Stomach (tissue), 4 donors: ENCODE measurements at regions not wholly inside any gene's neighbourhood (a gene's known extent, or its start where the extent isn't known, plus 50 kb on each side); places are given as distances from the start of the nearest gene placed in this dataset.

Source experiments
- CTCF ChIP-seq, 7 experiments: fragments of 450-650 bp in 4 of 7; fragments of 200-600 bp in 3 of 7; sonication (generic) in 3 of 7; IDR thresholded peaks; one replicate each; pipeline ENCODE4 v1.5.1; 2016 to 2019; ENCODE audit warnings: antibody characterized with exemption in 7 of 7, control low read depth in 2 of 7, mild to moderate bottlenecking in 1 of 7
- EP300 ChIP-seq: sonication (generic); formaldehyde crosslinking; IDR thresholded peaks from one replicate; pipeline ENCODE4 v1.6.1; 2017; ENCODE audit warnings: antibody characterized with exemption
- POLR2A ChIP-seq, 4 donors: fragments of 450-650 bp; IDR thresholded peaks; one replicate each; pipeline ENCODE4 v1.6.1; 2016; ENCODE audit warnings: antibody characterized with exemption in 4 of 4, control low read depth in 2 of 4, mild to moderate bottlenecking in 1 of 4, moderate library complexity in 1 of 4
- POLR2AphosphoS5 ChIP-seq, 3 donors: sonication (generic); formaldehyde crosslinking; IDR thresholded peaks; one replicate each; pipeline ENCODE4 v1.6.1; 2016; ENCODE audit warnings: antibody characterized with exemption in 3 of 3

GRCh38 chr2:121881950-121882349 is 126.5 kb downstream of the TSN start:
- TF ChIP-seq POLR2AphosphoS5 (IDR thresholded peaks at IDR 0.05) (no peak), EP300 (no peak), CTCF (IDR thresholded peaks at IDR 0.05) (no peak), POLR2A (IDR thresholded peaks at IDR 0.05) (no peak)
